B cell (primary cell): ENCODE measurements at regions not wholly inside any gene's neighbourhood (a gene's known extent, or its start where the extent isn't known, plus 50 kb on each side); places are given as distances from the start of the nearest gene placed in this dataset.

Source experiments
- ATAC-seq: fragments of 200-7000 bp; cut with Tn5 transposase; one replicate; pipeline ENCODE4 v1.10.0; 2021; ENCODE audit warnings: low read depth, mild to moderate bottlenecking, moderate number of reproducible peaks, moderate library complexity
- CTCF ChIA-PET: fragments of 350-600 bp; sonication (Branson Sonifier 250); formaldehyde crosslinking; loops from one replicate; lab custom pipeline; 2021; ENCODE audit warnings: antibody characterized with exemption, inconsistent platforms; lab: Charles Lee
- POLR2A ChIA-PET: fragments of 350-600 bp; sonication (Branson Sonifier 250); formaldehyde crosslinking; loops from one replicate; lab custom pipeline; 2021; ENCODE audit warnings: antibody characterized with exemption; lab: Charles Lee
- DNase-seq: peaks from one replicate; pipeline ENCODE4 v3.0.0; 2013
- H2AFZ ChIP-seq: 2 replicates; pipeline ENCODE4 v1.6.1; 2012; ENCODE audit warnings: mild to moderate bottlenecking, low read depth, low read length; ENCODE audit not compliant: insufficient read depth, poor library complexity, severe bottlenecking
- H3K27ac ChIP-seq, 2 donors: 1 replicate in 1 of 2; 2 replicates in 1 of 2; pipeline ENCODE4 v1.5.1; 2012 to 2013; ENCODE audit warnings: low read length in 2 of 2, mild to moderate bottlenecking in 2 of 2, moderate library complexity in 1 of 2
- H3K27me3 ChIP-seq, 4 experiments: fragments of 200-600 bp in 1 of 4; sonication (generic) in 1 of 4; replicated peaks in 1 of 4; 1 replicate in 2 of 4; 2 replicates in 2 of 4; pipeline versions ENCODE4 v1.6.1 to v1.7.0; 2013 to 2016; ENCODE audit warnings: low read length in 3 of 4, mild to moderate bottlenecking in 2 of 4, mixed read lengths in 1 of 4, moderate library complexity in 1 of 4; ENCODE audit not compliant: insufficient read depth in 4 of 4, control insufficient read depth in 3 of 4; ENCODE audit errors: control extremely low read depth in 1 of 4
- H3K36me3 ChIP-seq, 2 experiments: replicated peaks in 1 of 2; 1 replicate in 1 of 2; 2 replicates in 1 of 2; pipeline versions ENCODE4 v1.6.1 to v1.7.1; 2013; ENCODE audit warnings: low read length in 1 of 2; ENCODE audit not compliant: insufficient read depth in 2 of 2, control insufficient read depth in 1 of 2; ENCODE audit errors: control extremely low read depth in 1 of 2, extremely low read depth in 1 of 2
- H3K4me1 ChIP-seq, 2 donors: fragments of 200-600 bp in 1 of 2; sonication (generic) in 1 of 2; 1 replicate in 1 of 2; 2 replicates in 1 of 2; pipeline versions ENCODE4 v1.5.1 to v1.6.1; 2013 to 2017; ENCODE audit warnings: low read length in 2 of 2; ENCODE audit not compliant: control insufficient read depth in 2 of 2, insufficient read depth in 2 of 2
- H3K4me2 ChIP-seq: replicated peaks from 2 replicates; pipeline ENCODE3; 2012; ENCODE audit warnings: mild to moderate bottlenecking, low read depth, low read length; ENCODE audit not compliant: poor library complexity, severe bottlenecking
- H3K4me3 ChIP-seq, 5 experiments: fragments of 200-600 bp in 1 of 5; sonication (generic) in 1 of 5; 1 replicate in 3 of 5; 2 replicates in 2 of 5; pipeline versions ENCODE4 v1.5.1 to v1.7.0; 2011 to 2016; ENCODE audit warnings: low read length in 4 of 5, mild to moderate bottlenecking in 4 of 5, low read depth in 2 of 5, control low read depth in 1 of 5, moderate library complexity in 1 of 5; ENCODE audit not compliant: insufficient read depth in 1 of 5; ENCODE audit errors: control extremely low read depth in 1 of 5, extremely low read depth in 1 of 5
- H3K79me2 ChIP-seq: fragments of 200-600 bp; sonication (generic); one replicate; pipeline ENCODE4 v1.6.0; 2016; ENCODE audit warnings: low read length; ENCODE audit not compliant: control insufficient read depth, insufficient read depth
- H3K9ac ChIP-seq: fragments of 200-600 bp; sonication (generic); 2 replicates; pipeline ENCODE4 v1.6.1; 2017; ENCODE audit warnings: mild to moderate bottlenecking, low read length, moderate library complexity
- H3K9me3 ChIP-seq, 3 donors: one replicate each; pipeline versions ENCODE4 v1.6.1 to v1.7.1; 2013; ENCODE audit warnings: low read length in 2 of 3; ENCODE audit not compliant: control insufficient read depth in 2 of 3, insufficient read depth in 1 of 3; ENCODE audit errors: control extremely low read depth in 1 of 3
- H4K20me1 ChIP-seq: 2 replicates; pipeline ENCODE4 v1.6.0; 2012; ENCODE audit warnings: mild to moderate bottlenecking, low read length; ENCODE audit not compliant: insufficient read depth, control insufficient read depth, poor library complexity, severe bottlenecking
- H3K27ac Mint-ChIP-seq: one replicate; pipeline ENCODE4 v1.8.0; 2021; ENCODE audit warnings: mixed read lengths
- H3K27me3 Mint-ChIP-seq: one replicate; pipeline ENCODE4 v1.8.0; 2021; ENCODE audit warnings: mixed read lengths
- H3K4me1 Mint-ChIP-seq: one replicate; pipeline ENCODE4 v1.8.0; 2021; ENCODE audit warnings: mixed read lengths
- H3K4me3 Mint-ChIP-seq: one replicate; pipeline ENCODE4 v1.8.0; 2021; ENCODE audit warnings: mixed read lengths
- H3K9me3 Mint-ChIP-seq: one replicate; pipeline ENCODE4 v1.8.0; 2022; ENCODE audit warnings: mixed read lengths; ENCODE audit not compliant: insufficient read depth
- CTCF ChIP-seq: fragments of 200-600 bp; IDR thresholded peaks from one replicate; pipeline ENCODE4 v1.8.0; 2022; ENCODE audit warnings: antibody characterized with exemption, mild to moderate bottlenecking
- EZH2 ChIP-seq: IDR thresholded peaks from 2 replicates; pipeline ENCODE4 v1.6.1; 2012; ENCODE audit warnings: borderline replicate concordance, low read depth, mild to moderate bottlenecking, moderate library complexity, low read length; ENCODE audit not compliant: insufficient read depth, poor library complexity, severe bottlenecking
- WGBS: methylation state at CpG from one replicate; pipeline ENCODE4 v1.1.5; 2013; ENCODE audit warnings: missing lambda C conversion rate; ENCODE audit not compliant: insufficient coverage; 5-methylcytosine and 5-hydroxymethylcytosine counted together
- intact Hi-C: fragments of 100-400 bp; cut with micrococcal nuclease; formaldehyde crosslinking; loops from one replicate; pipeline ENCODE4 v1.10.0; 2022

GRCh38 chr9:129437626-129438323, 183.1 kb downstream of the C9orf50 start:
- Histone ChIP-seq H3K4me3 (peak overlapping the region in 4 of 5 experiments; percentile 17 to 46 (median 40)), H3K79me2 (no peaks in the 10 kb centered on the region), H4K20me1 (no peaks in the 10 kb centered on the region), H3K27me3 (peaks cover 0 to 66% (median 32%) of the 10 kb centered on the region in 4 experiments), H3K4me1 (peaks cover 22 to 29% of the 10 kb centered on the region in 2 donors), H3K36me3 (no peaks in the 10 kb centered on the region), H2AFZ (peak overlapping the region; percentile 57), H3K4me2 (peak overlapping the region; percentile 84), H3K9me3 (peaks cover 0 to 20% (median 3%) of the 10 kb centered on the region in 3 donors), H3K9ac (peak overlapping the region; percentile 41), H3K27ac (no peak overlapping the region)
- POLR2A ChIA-PET = no interaction called here
- H3K9me3 Mint-ChIP-seq = no peaks in the 10 kb centered on the region
- no peak overlapping the region for H3K27ac Mint-ChIP-seq
- DNase-seq (peak; percentile 38), ATAC-seq (peak; percentile 14)
- no peak for TF ChIP-seq CTCF
- TF ChIP-seq EZH2 = no peak
- peak overlapping the region; percentile 72 for H3K4me3 Mint-ChIP-seq
- CTCF ChIA-PET = no interaction called here
- intact Hi-C loops = no loop called here
- H3K27me3 Mint-ChIP-seq = peaks cover 58% of the 10 kb centered on the region
- WGBS = 20% methylated on average over 24 of the region's 25 CpGs
- H3K4me1 Mint-ChIP-seq = peaks cover 21% of the 10 kb centered on the region

GRCh38 chr9:129436751-129437625, 183.9 kb downstream of the C9orf50 start:
- ChIA-PET CTCF (no interaction called here), POLR2A (no interaction called here)
- WGBS = 8% methylated on average over 63 of the region's 78 CpGs
- Histone ChIP-seq H3K4me2 (peak overlapping the region; percentile 84), H3K27me3 (peaks cover 0 to 68% (median 32%) of the 10 kb centered on the region in 4 experiments), H3K9me3 (peaks cover 0 to 20% (median 3%) of the 10 kb centered on the region in 3 donors), H3K4me1 (peaks cover 22 to 29% of the 10 kb centered on the region in 2 donors), H3K4me3 (peak overlapping the region; percentile 17 to 46 (median 42)), H3K27ac (no peak overlapping the region), H3K36me3 (no peaks in the 10 kb centered on the region), H3K79me2 (no peaks in the 10 kb centered on the region), H3K9ac (peak overlapping the region; percentile 41), H4K20me1 (no peaks in the 10 kb centered on the region), H2AFZ (peak overlapping the region; percentile 57)
- DNase-seq (peak; percentile 59), ATAC-seq (peak; percentile 42)
- TF ChIP-seq CTCF = no peak
- TF ChIP-seq EZH2 = no peak
- peaks cover 21% of the 10 kb centered on the region for H3K4me1 Mint-ChIP-seq
- intact Hi-C loops = no loop called here
- peak overlapping the region; percentile 95 for H3K4me3 Mint-ChIP-seq
- peak overlapping the region; percentile 83 for H3K27ac Mint-ChIP-seq
- H3K9me3 Mint-ChIP-seq = no peaks in the 10 kb centered on the region
- H3K27me3 Mint-ChIP-seq = peaks cover 59% of the 10 kb centered on the region
